CD14-positive monocyte (primary cell): ENCODE measurements at regions not wholly inside any gene's neighbourhood (a gene's known extent, or its start where the extent isn't known, plus 50 kb on each side); places are given as distances from the start of the nearest gene placed in this dataset.
"Not testable (repeated sequence)": the region's sequence is repeated elsewhere in the genome, so short reads cannot be mapped to it uniquely, and the experiment has no call there.

Experiments
- DNase-seq, 3 donors: peaks; one replicate each; pipeline ENCODE4 v3.0.0-alpha.2; 2011 to 2022
- H2AFZ ChIP-seq: 2 replicates; pipeline ENCODE4 v1.6.0; 2012; ENCODE audit warnings: mild to moderate bottlenecking, low read depth, low read length, inconsistent platforms; ENCODE audit not compliant: insufficient read depth, poor library complexity, severe bottlenecking
- H3K27ac ChIP-seq, 2 donors: 1 replicate in 1 of 2; 2 replicates in 1 of 2; pipeline ENCODE4 v1.5.1; 2012 to 2013; ENCODE audit warnings: low read length in 2 of 2, control low read depth in 1 of 2, inconsistent platforms in 1 of 2, low read depth in 1 of 2, mild to moderate bottlenecking in 1 of 2
- H3K27me3 ChIP-seq, 2 donors: one replicate each; pipeline versions ENCODE4 v1.6.0 to v1.6.1; 2011 to 2013; ENCODE audit warnings: low read length in 2 of 2; ENCODE audit not compliant: control insufficient read depth in 2 of 2, insufficient read depth in 2 of 2
- H3K36me3 ChIP-seq, 2 donors: replicated peaks in 1 of 2; 1 replicate in 1 of 2; 2 replicates in 1 of 2; pipeline versions ENCODE4 v1.5.1 to v1.6.1; 2012 to 2013; ENCODE audit warnings: low read length in 2 of 2, control low read depth in 1 of 2, inconsistent platforms in 1 of 2, mild to moderate bottlenecking in 1 of 2; ENCODE audit not compliant: insufficient read depth in 2 of 2, control insufficient read depth in 1 of 2
- H3K4me1 ChIP-seq, 2 donors: 1 replicate in 1 of 2; 2 replicates in 1 of 2; pipeline versions ENCODE4 v1.5.1 to v1.6.1; 2012 to 2013; ENCODE audit warnings: low read length in 2 of 2, control low read depth in 1 of 2, inconsistent platforms in 1 of 2, mild to moderate bottlenecking in 1 of 2, moderate library complexity in 1 of 2; ENCODE audit not compliant: insufficient read depth in 2 of 2, control insufficient read depth in 1 of 2
- H3K4me2 ChIP-seq: replicated peaks from 2 replicates; pipeline ENCODE3; 2012; ENCODE audit warnings: low read length, moderate library complexity, mild to moderate bottlenecking; ENCODE audit not compliant: poor library complexity, severe bottlenecking; ENCODE audit errors: extremely low read depth
- H3K4me3 ChIP-seq, 3 experiments: fragments of 200-600 bp in 1 of 3; sonication (generic) in 1 of 3; replicated peaks in 1 of 3; 1 replicate in 2 of 3; 2 replicates in 1 of 3; pipeline ENCODE4 v1.5.1; 2011 to 2013; ENCODE audit warnings: low read length in 3 of 3, mild to moderate bottlenecking in 3 of 3, control low read depth in 2 of 3, low read depth in 2 of 3, inconsistent platforms in 1 of 3, moderate library complexity in 1 of 3
- H3K79me2 ChIP-seq: 2 replicates; pipeline ENCODE4 v1.6.0; 2012; ENCODE audit warnings: mild to moderate bottlenecking, control low read depth, inconsistent platforms, low read length, moderate library complexity; ENCODE audit not compliant: insufficient read depth
- H3K9ac ChIP-seq: 2 replicates; pipeline ENCODE4 v1.6.0; 2017; ENCODE audit warnings: low read length, mild to moderate bottlenecking; ENCODE audit not compliant: insufficient read depth, poor library complexity, severe bottlenecking
- H3K9me3 ChIP-seq, 2 donors: replicated peaks in 1 of 2; 1 replicate in 1 of 2; 2 replicates in 1 of 2; pipeline versions ENCODE4 v1.5.1 to v1.6.1; 2012 to 2013; ENCODE audit warnings: low read length in 2 of 2, control low read depth in 1 of 2; ENCODE audit not compliant: control insufficient read depth in 1 of 2, insufficient read depth in 1 of 2
- H4K20me1 ChIP-seq: 2 replicates; pipeline ENCODE4 v1.6.0; 2012; ENCODE audit warnings: mild to moderate bottlenecking, low read length, control low read depth, moderate library complexity; ENCODE audit not compliant: insufficient read depth
- H3K27ac Mint-ChIP-seq, 7 donors: one replicate each; pipeline ENCODE4 v1.8.0; 2020; ENCODE audit warnings: mild to moderate bottlenecking in 7 of 7, mixed read lengths in 7 of 7, moderate library complexity in 6 of 7, inconsistent platforms in 2 of 7
- H3K27me3 Mint-ChIP-seq, 3 donors: one replicate each; pipeline ENCODE4 v1.8.0; 2021 to 2022; ENCODE audit warnings: low read depth in 3 of 3, mild to moderate bottlenecking in 3 of 3, mixed read lengths in 3 of 3, moderate library complexity in 3 of 3, inconsistent platforms in 1 of 3
- H3K36me3 Mint-ChIP-seq, 2 donors: one replicate each; pipeline ENCODE4 v1.8.0; 2020; ENCODE audit warnings: mixed read lengths in 2 of 2, inconsistent platforms in 1 of 2, mild to moderate bottlenecking in 1 of 2
- H3K4me1 Mint-ChIP-seq: one replicate; pipeline ENCODE4 v1.8.0; 2020; ENCODE audit warnings: mild to moderate bottlenecking, mixed read lengths
- H3K4me3 Mint-ChIP-seq, 2 donors: one replicate each; pipeline ENCODE4 v1.8.0; 2020; ENCODE audit warnings: mild to moderate bottlenecking in 2 of 2, mixed read lengths in 2 of 2, moderate library complexity in 1 of 2
- H3K9me3 Mint-ChIP-seq, 7 donors: one replicate each; pipeline ENCODE4 v1.8.0; 2020 to 2022; ENCODE audit warnings: mixed read lengths in 7 of 7, mild to moderate bottlenecking in 6 of 7, moderate library complexity in 6 of 7, inconsistent platforms in 2 of 7
- CTCF ChIP-seq: fragments of 200-600 bp; IDR thresholded peaks from one replicate; pipeline ENCODE4 v1.8.0; 2022; ENCODE audit warnings: antibody characterized with exemption, mild to moderate bottlenecking
- WGBS: methylation state at CpG from one replicate; pipeline ENCODE4 v1.1.5; 2013; ENCODE audit warnings: missing lambda C conversion rate; ENCODE audit not compliant: insufficient coverage; 5-methylcytosine and 5-hydroxymethylcytosine counted together
- intact Hi-C, 2 donors: fragments of 100-400 bp; cut with micrococcal nuclease; formaldehyde crosslinking; loops; one replicate each; pipeline versions ENCODE4 v1.15.0 to v1.15.1; 2023

- DNase-seq: no peak
- Mint-ChIP-seq H3K9me3 (no peaks in the 10 kb centered on the region), H3K4me3 (no peak overlapping the region), H3K36me3 (no peaks in the 10 kb centered on the region), H3K27ac (no peak overlapping the region), H3K27me3 (peaks cover 0 to 7% (median 2%) of the 10 kb centered on the region in 3 donors), H3K4me1 (no peaks in the 10 kb centered on the region)
- WGBS: 95% methylated on average over 8 of the region's 8 CpGs
- Histone ChIP-seq H2AFZ (no peak overlapping the region), H3K79me2 (no peaks in the 10 kb centered on the region), H3K4me2 (no peak overlapping the region), H3K4me3 (no peak overlapping the region), H3K9me3 (no peaks in the 10 kb centered on the region), H3K4me1 (no peaks in the 10 kb centered on the region), H3K27ac (no peak overlapping the region), H3K9ac (no peak overlapping the region), H3K36me3 (no peaks in the 10 kb centered on the region), H4K20me1 (no peaks in the 10 kb centered on the region), H3K27me3 (no peaks in the 10 kb centered on the region)
- intact Hi-C loops: no loop called here
- TF ChIP-seq CTCF: no peak
Measured at GRCh38 chr16:88128556-88128955, 177.3 kb downstream of the BANP start.

- H3K4me1 Mint-ChIP-seq, H3K27ac ChIP-seq, H4K20me1 ChIP-seq, H3K4me3 Mint-ChIP-seq, H3K79me2 ChIP-seq, H3K4me3 ChIP-seq, DNase-seq, H3K36me3 ChIP-seq, H3K4me2 ChIP-seq, H2AFZ ChIP-seq, H3K4me1 ChIP-seq, H3K9me3 ChIP-seq, H3K27ac Mint-ChIP-seq, H3K27me3 ChIP-seq, H3K27me3 Mint-ChIP-seq, H3K9ac ChIP-seq, H3K36me3 Mint-ChIP-seq, intact Hi-C loops, H3K9me3 Mint-ChIP-seq: not testable (repeated sequence)
- 89% methylated on average over 7 of the region's 13 CpGs for WGBS
Measured at GRCh38 chr16:88129133-88129532, 177.9 kb downstream of the BANP start.
